ENCODE measurements at regions not wholly inside any gene's neighbourhood (a gene's known extent, or its start where the extent isn't known, plus 50 kb on each side); places are given as distances from the start of the nearest gene placed in this dataset.
"Not testable (repeated sequence)": the region's sequence is repeated elsewhere in the genome, so short reads cannot be mapped to it uniquely, and the experiment has no call there.

- DNase-seq: no peak
These were observed 529.7 kb downstream of the IGSF11 start for GRCh38 chr3:118504906-118505305.

GRCh38 chr3:118505784-118506183 lies 528.9 kb downstream of the IGSF11 start:
- no peak for DNase-seq

GRCh38 chr3:118511402-118511801 lies 523.2 kb downstream of the IGSF11 start:
- DNase-seq: no peak

DNA sequence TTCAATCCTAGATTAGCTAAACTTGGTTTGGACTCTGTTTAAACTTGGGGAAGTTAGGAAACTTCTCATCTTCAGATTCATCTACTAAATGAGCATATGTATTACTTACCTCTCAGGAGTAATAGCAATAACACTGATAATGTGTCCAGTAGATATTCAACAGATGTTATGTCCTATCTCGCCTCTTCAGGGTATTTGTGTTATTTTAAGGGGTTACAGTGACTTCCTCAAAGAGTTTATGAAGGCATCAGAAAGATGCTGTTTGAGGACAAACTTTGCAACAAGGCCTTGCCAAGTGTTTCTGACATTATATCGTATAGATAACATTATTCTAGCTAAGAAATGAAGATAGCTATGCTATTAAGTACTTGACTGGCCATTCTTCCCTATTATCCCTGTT lies 522.3 kb downstream of the IGSF11 start:
- DNase-seq: no peak

DNA sequence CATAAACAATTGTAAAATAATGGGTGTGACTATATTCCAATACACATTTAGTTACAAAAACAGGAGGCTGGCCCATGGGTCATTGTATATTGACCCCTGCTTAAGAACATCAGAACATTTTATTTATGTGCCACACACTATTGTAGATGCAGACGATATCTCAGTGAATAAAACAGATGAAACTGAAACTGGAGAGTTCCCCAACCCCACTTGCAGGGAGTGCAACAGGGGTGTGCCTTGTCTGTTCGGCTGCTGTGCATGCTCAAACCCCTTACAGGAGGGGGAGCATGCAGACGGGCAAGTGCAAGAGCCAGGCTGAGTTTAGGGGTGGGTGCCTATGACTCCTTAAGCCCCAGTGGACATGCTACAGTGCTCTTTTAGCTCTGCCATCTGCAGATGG lies 509.6 kb downstream of the IGSF11 start:
- DNase-seq: no peak

DNA sequence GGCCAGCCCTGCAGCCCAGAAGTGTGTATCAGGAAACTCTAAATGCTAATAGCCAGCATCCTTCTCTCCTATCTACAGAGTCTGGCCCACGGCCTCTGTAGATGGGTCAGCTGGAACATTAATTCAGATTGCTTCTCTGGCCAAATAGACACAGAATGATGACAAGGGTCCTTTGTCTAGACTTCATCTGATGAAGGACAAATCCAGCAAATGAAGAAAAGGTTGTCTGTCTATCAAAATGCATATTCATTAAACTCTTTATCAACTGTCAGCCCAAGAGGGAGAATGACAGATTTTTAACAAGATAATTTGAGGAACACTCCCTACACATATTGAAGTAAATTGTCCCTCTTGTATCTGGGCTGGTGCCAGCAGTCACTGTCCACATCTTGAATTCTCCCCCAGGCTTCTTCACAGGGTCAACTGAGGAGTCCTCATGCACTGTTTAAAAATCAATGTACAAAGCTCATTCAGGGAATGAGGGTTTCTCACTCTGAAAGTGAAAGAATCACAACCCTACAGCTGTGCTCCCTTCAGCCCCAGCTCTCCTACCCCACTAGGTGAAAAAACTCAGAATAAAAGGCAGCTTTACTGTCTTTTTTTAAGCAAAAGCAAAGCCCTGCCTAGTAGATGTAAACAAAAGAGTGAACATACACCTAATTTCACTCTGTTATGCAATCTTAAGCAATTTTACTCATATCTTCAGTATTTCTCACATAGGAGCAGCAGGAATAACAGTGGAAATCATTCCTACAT lies 507.7 kb downstream of the IGSF11 start:
- DNase-seq: no peak

- DNase-seq: no peak
These were observed 507.1 kb downstream of the IGSF11 start for GRCh38 chr3:118527514-118528044.

DNA sequence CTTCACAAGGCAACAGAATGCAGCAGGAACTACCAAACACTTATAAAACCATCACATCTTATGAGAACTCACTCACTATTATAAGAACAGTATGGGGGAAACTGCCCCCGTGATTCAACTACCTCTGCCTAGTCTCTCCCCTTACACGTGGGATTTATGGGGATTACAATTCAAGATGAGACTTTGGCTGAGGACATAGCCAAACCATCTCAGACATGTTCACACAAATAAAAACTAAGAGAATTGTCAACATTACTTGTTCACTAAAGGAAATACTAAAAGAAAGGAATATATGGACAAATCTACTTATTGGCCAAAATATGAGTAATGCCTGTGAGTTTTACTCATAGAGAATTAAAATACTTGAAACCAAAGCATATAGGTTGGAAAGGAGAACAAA lies 505.1 kb downstream of the IGSF11 start:
- no peak for DNase-seq

- no peak for DNase-seq
These were observed 504.2 kb downstream of the IGSF11 start for GRCh38 chr3:118530350-118530922.

DNA sequence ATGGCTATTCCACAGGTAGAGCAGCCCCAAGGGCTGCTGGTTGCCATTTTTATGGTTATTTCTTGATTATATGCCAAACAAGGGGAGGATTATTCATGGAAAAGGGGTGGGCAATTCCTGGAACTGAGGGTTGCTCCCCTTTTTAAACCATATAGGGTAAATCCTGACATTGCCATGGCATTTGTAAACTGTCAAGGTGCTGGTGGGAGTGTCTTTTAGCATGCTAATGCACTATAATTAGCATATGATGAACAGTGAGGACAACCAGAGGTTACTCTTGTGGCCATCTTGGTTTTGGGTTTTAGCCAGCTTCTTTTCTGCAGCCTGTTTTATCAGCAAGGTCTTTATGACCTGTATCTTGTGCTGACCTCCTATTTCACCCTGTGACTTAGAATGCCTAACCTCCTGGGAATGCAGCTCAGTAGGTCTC lies 503.7 kb downstream of the IGSF11 start:
- not testable (repeated sequence) for DNase-seq

GRCh38 chr3:118531816-118532215 lies 502.8 kb downstream of the IGSF11 start:
- no peak for DNase-seq

- no peak for DNase-seq
These were observed 501.0 kb downstream of the IGSF11 start for GRCh38 chr3:118533676-118534075.

- no peak for DNase-seq
These were observed 500.1 kb downstream of the IGSF11 start for GRCh38 chr3:118534519-118534918.

DNA sequence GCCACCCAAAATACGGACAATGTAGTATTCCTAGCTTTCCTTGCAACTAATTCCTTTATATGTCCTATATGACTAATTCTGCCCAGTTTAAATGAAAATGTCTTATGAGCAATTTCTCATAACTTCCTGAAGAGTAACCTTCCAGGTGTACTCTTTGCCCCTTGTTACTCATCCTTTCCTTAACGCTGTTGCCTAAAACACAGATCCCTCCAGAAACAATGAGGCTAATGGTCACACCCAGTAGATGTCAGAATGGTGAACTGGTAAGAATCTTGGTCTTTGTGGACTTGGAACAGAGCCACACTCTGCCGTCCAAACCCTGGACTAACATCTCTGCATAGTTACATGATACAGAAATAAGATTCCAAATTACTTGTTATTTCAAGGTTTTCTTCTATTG lies 497.9 kb downstream of the IGSF11 start:
- DNase-seq: no peak

DNA sequence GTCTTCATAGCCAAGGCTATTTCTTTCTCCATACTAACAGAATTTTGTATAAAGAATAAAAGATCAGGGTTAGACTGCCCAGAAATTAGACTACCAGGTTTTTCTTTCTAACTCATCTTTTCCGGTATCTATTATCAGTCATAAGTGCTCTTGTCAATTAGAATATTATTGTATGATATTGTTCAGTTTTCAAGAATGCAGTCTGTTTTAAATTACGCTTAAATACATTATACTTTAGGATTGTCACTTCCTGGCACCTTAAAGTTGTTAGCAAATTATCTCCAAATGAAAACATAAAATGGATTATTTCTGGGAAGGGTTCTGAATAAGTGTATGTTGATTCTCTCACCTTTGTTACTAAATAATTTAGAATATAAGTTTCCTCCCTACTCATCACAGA lies 497.2 kb downstream of the IGSF11 start:
- DNase-seq: no peak

GRCh38 chr3:118538187-118538586 lies 496.5 kb downstream of the IGSF11 start:
- no peak for DNase-seq

- not testable (repeated sequence) for DNase-seq
These were observed 494.7 kb downstream of the IGSF11 start for GRCh38 chr3:118539820-118540447.

- DNase-seq: not testable (repeated sequence)
These were observed 494.2 kb downstream of the IGSF11 start for GRCh38 chr3:118540448-118540821.

GRCh38 chr3:118540826-118541225 lies 493.8 kb downstream of the IGSF11 start:
- no peak for DNase-seq

- no peak for DNase-seq
These were observed 492.9 kb downstream of the IGSF11 start for GRCh38 chr3:118541796-118542195.

GRCh38 chr3:118543832-118544231 lies 490.8 kb downstream of the IGSF11 start:
- no peak for DNase-seq

GRCh38 chr3:118544458-118544857 lies 490.2 kb downstream of the IGSF11 start:
- DNase-seq: no peak

DNA sequence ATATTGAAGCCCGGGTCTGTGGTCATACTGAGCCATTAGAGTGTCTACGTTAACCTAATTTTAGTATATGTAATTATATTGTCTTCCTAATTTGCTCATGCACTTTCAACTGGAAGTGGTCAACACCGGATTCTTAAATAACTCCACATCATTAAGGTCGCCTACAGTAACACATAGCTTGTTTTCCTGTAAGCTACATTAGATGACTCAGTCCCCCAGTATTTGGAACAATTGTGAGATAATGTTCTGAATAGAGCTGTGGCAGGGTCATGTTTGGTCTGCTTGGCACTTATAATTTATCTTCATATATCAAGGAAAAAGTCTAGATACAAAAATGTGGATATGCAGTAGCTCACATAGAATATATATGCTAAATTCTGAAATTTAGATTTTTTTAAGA lies 486.2 kb downstream of the IGSF11 start:
- no peak for DNase-seq

GRCh38 chr3:118550122-118550521 lies 484.5 kb downstream of the IGSF11 start:
- no peak for DNase-seq
